ENCODE measurements at regions not wholly inside any gene's neighbourhood (a gene's known extent, or its start where the extent isn't known, plus 50 kb on each side); places are given as distances from the start of the nearest gene placed in this dataset.

DNA sequence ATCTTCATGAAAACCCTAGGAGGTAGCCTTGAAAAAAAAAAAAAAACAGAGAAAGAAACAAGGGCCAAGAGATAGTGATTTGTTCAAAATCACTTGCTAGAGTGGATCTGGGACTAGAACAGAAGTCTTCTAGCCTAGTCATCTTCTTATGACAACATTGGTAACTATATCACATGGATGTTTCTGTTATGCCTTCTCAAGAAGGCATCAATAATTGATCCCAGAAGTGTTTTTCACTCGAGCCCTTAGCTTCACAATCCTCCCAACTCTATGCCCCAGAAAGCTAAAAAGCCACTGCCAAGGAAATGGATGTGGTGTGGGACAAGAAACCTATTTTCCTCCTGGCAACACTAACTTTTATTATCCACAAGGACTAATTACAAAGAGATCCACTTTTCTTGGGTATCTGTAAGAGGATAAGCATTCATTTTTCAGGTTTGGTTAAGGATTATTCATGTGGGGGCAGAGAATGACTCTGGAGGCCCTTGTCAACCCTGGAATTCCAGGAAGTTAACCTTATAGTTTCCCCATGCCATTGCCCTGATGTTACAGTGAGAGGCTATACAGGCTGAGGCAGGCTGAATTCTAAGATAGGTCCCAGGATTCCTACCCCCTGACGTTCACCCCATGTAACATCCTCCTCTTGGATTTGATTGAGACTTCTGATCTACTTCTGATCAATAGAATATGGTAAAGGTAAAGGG is 67.7 kb upstream of the CPM start:
- Histone ChIP-seq H2AFZ (ENCODE audit: insufficient read depth, low read depth, low read length, poor library complexity, severe bottlenecking) (no peak overlapping the region), H3K9me3 (replicated peaks in 1 of 2; ENCODE audit: control insufficient read depth in 1 of 2, insufficient read depth in 1 of 2, low read length in 2 of 2) (peaks cover 0 to 5% of the 10 kb centered on the region in 2 donors), H3K36me3 (replicated peaks in 1 of 2; ENCODE audit: control insufficient read depth in 1 of 2, insufficient read depth in 2 of 2, low read length in 2 of 2) (no peaks in the 10 kb centered on the region), H3K4me1 (ENCODE audit: control insufficient read depth in 1 of 2, insufficient read depth in 2 of 2, low read length in 2 of 2) (peaks cover 14% of the 10 kb centered on the region in 2 donors), H3K79me2 (ENCODE audit: insufficient read depth, low read length) (no peaks in the 10 kb centered on the region), H3K9ac (ENCODE audit: insufficient read depth, low read length, poor library complexity, severe bottlenecking) (no peak overlapping the region), H4K20me1 (ENCODE audit: insufficient read depth, low read length) (no peaks in the 10 kb centered on the region), H3K4me3 (replicated peaks in 1 of 3; ENCODE audit: low read depth in 2 of 3, low read length in 3 of 3) (no peak overlapping the region), H3K4me2 (replicated peaks; ENCODE audit: extremely low read depth, low read length, poor library complexity, severe bottlenecking) (no peak overlapping the region), H3K27ac (ENCODE audit: low read depth in 1 of 2, low read length in 2 of 2) (no peak overlapping the region), H3K27me3 (ENCODE audit: control insufficient read depth in 2 of 2, insufficient read depth in 2 of 2, low read length in 2 of 2) (no peaks in the 10 kb centered on the region)
- Mint-ChIP-seq H3K27ac (no peak overlapping the region), H3K4me1 (peaks cover 14% of the 10 kb centered on the region), H3K27me3 (ENCODE audit: low read depth in 3 of 3) (peaks cover 0 to 2% (median 0%) of the 10 kb centered on the region in 3 donors), H3K9me3 (peaks cover 3 to 12% (median 5%) of the 10 kb centered on the region in 7 donors), H3K4me3 (no peak overlapping the region), H3K36me3 (peaks cover 0 to 2% of the 10 kb centered on the region in 2 donors)
- TF ChIP-seq, protein P1, sequence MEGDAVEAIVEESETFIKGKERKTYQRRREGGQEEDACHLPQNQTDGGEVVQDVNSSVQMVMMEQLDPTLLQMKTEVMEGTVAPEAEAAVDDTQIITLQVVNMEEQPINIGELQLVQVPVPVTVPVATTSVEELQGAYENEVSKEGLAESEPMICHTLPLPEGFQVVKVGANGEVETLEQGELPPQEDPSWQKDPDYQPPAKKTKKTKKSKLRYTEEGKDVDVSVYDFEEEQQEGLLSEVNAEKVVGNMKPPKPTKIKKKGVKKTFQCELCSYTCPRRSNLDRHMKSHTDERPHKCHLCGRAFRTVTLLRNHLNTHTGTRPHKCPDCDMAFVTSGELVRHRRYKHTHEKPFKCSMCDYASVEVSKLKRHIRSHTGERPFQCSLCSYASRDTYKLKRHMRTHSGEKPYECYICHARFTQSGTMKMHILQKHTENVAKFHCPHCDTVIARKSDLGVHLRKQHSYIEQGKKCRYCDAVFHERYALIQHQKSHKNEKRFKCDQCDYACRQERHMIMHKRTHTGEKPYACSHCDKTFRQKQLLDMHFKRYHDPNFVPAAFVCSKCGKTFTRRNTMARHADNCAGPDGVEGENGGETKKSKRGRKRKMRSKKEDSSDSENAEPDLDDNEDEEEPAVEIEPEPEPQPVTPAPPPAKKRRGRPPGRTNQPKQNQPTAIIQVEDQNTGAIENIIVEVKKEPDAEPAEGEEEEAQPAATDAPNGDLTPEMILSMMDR (IDR thresholded peaks at IDR 0.05): no peak
- intact Hi-C loops (cut with micrococcal nuclease): loop anchor here (10.0 kb wide), 1 partner anchor 66 kb away; the partner anchor contains the start of gene CPM (in 2 of the 2)
- no CpG with 5 or more reads among the region's 2 CpGs for WGBS (ENCODE audit: insufficient coverage)
- no peak for DNase-seq

DNA sequence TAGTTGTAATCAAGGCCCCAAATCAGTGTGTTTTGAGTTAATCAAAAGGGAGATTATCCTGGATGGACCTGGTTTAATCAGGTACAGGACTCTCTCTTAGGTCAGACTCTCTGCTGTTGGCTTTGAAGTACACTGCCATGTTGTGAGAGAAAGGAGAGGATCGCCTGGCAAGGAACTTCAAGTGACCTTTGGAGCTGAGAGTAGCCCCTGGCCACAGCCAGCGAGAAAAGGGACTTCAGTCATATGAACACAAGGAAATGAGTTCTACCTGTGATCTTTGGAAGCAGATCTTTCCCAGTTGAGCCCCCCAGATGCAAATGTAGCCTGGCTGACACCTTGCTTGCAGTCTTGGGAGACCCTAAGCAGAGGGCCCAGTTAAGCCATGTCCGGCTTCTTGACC is 68.3 kb upstream of the CPM start:
- no peak overlapping the region for H2AFZ ChIP-seq (ENCODE audit: insufficient read depth, low read depth, low read length, poor library complexity, severe bottlenecking)
- H3K27me3 ChIP-seq (ENCODE audit: control insufficient read depth in 2 of 2, insufficient read depth in 2 of 2, low read length in 2 of 2): no peaks in the 10 kb centered on the region
- H3K4me1 ChIP-seq (ENCODE audit: control insufficient read depth in 1 of 2, insufficient read depth in 2 of 2, low read length in 2 of 2): peaks cover 18 to 20% of the 10 kb centered on the region in 2 donors
- peaks cover 3 to 12% (median 5%) of the 10 kb centered on the region in 7 donors for H3K9me3 Mint-ChIP-seq
- no peak for DNase-seq
- H3K36me3 ChIP-seq (replicated peaks in 1 of 2; ENCODE audit: control insufficient read depth in 1 of 2, insufficient read depth in 2 of 2, low read length in 2 of 2): no peaks in the 10 kb centered on the region
- peaks cover 20% of the 10 kb centered on the region for H3K4me1 Mint-ChIP-seq
- no peaks in the 10 kb centered on the region for H4K20me1 ChIP-seq (ENCODE audit: insufficient read depth, low read length)
- H3K36me3 Mint-ChIP-seq: peaks cover 0 to 2% of the 10 kb centered on the region in 2 donors
- no peak overlapping the region for H3K27ac Mint-ChIP-seq
- H3K27me3 Mint-ChIP-seq (ENCODE audit: low read depth in 3 of 3): peaks cover 0 to 2% (median 0%) of the 10 kb centered on the region in 3 donors
- WGBS (ENCODE audit: insufficient coverage): 92% methylated on average over 2 of the region's 3 CpGs
- no peak overlapping the region for H3K27ac ChIP-seq (ENCODE audit: low read depth in 1 of 2, low read length in 2 of 2)
- H3K9me3 ChIP-seq (replicated peaks in 1 of 2; ENCODE audit: control insufficient read depth in 1 of 2, insufficient read depth in 1 of 2, low read length in 2 of 2): peaks cover 0 to 5% of the 10 kb centered on the region in 2 donors
- no peak overlapping the region for H3K4me3 Mint-ChIP-seq
- intact Hi-C loops (cut with micrococcal nuclease): loop anchor here (10.0 kb wide), 1 partner anchor 66 kb away; the partner anchor contains the start of gene CPM (in 2 of the 2)
- TF ChIP-seq, protein P1 (IDR thresholded peaks at IDR 0.05): no peak
- H3K79me2 ChIP-seq (ENCODE audit: insufficient read depth, low read length): no peaks in the 10 kb centered on the region
- H3K9ac ChIP-seq (ENCODE audit: insufficient read depth, low read length, poor library complexity, severe bottlenecking): no peak overlapping the region
- no peak overlapping the region for H3K4me3 ChIP-seq (replicated peaks in 1 of 3; ENCODE audit: low read depth in 2 of 3, low read length in 3 of 3)
- H3K4me2 ChIP-seq (replicated peaks; ENCODE audit: extremely low read depth, low read length, poor library complexity, severe bottlenecking): no peak overlapping the region

All from CD14-positive monocyte (primary cell).